ENCODE measurements at regions not wholly inside any gene's neighbourhood (a gene's known extent, or its start where the extent isn't known, plus 50 kb on each side); places are given as distances from the start of the nearest gene placed in this dataset.
A peak's percentile ranks its signal among the peaks of the same experiment; 100 is the strongest.

- peak; percentile 38 for DNase-seq (ENCODE audit: low spot score)
These were observed 746.5 kb upstream of the ADAMTS5 start for GRCh38 chr21:27713154-27714109.

GRCh38 chr21:27704567-27705166, 737.8 kb upstream of the ADAMTS5 start:
- DNase-seq (ENCODE audit: low spot score) = no peak

GRCh38 chr21:27703791-27704190, 736.9 kb upstream of the ADAMTS5 start:
- no peak for DNase-seq (ENCODE audit: low spot score)

GRCh38 chr21:27700974-27701614, 734.2 kb upstream of the ADAMTS5 start:
- DNase-seq (ENCODE audit: low spot score) = peak; percentile 85

GRCh38 chr21:27695246-27695645, 728.4 kb upstream of the ADAMTS5 start:
- DNase-seq (ENCODE audit: low spot score) = no peak

GRCh38 chr21:27694667-27695066, 727.8 kb upstream of the ADAMTS5 start:
- no peak for DNase-seq (ENCODE audit: low spot score)

GRCh38 chr21:27693376-27693775, 726.5 kb upstream of the ADAMTS5 start:
- DNase-seq (ENCODE audit: low spot score) = no peak

GRCh38 chr21:27691516-27691915, 724.6 kb upstream of the ADAMTS5 start:
- DNase-seq (ENCODE audit: low spot score) = no peak

GRCh38 chr21:27691006-27691405, 724.1 kb upstream of the ADAMTS5 start:
- DNase-seq (ENCODE audit: low spot score) = no peak

GRCh38 chr21:27690426-27690825, 723.5 kb upstream of the ADAMTS5 start:
- no peak for DNase-seq (ENCODE audit: low spot score)

GRCh38 chr21:27688773-27689172, 721.9 kb upstream of the ADAMTS5 start:
- no peak for DNase-seq (ENCODE audit: low spot score)

- DNase-seq (ENCODE audit: low spot score) = no peak
These were observed 716.4 kb upstream of the ADAMTS5 start for GRCh38 chr21:27683292-27683691.

GRCh38 chr21:27681841-27682240, 715.0 kb upstream of the ADAMTS5 start:
- DNase-seq (ENCODE audit: low spot score) = no peak

GRCh38 chr21:27681038-27681437, 714.1 kb upstream of the ADAMTS5 start:
- DNase-seq (ENCODE audit: low spot score) = no peak

- no peak for DNase-seq (ENCODE audit: low spot score)
These were observed 713.3 kb upstream of the ADAMTS5 start for GRCh38 chr21:27680181-27680580.

GRCh38 chr21:27678511-27678910, 711.6 kb upstream of the ADAMTS5 start:
- no peak for DNase-seq (ENCODE audit: low spot score)

- DNase-seq (ENCODE audit: low spot score) = no peak
These were observed 710.7 kb upstream of the ADAMTS5 start for GRCh38 chr21:27677546-27677945.

- DNase-seq (ENCODE audit: low spot score) = no peak
These were observed 708.4 kb upstream of the ADAMTS5 start for GRCh38 chr21:27675306-27675705.

GRCh38 chr21:27674041-27674615, 707.2 kb upstream of the ADAMTS5 start:
- DNase-seq (ENCODE audit: low spot score) = no peak

GRCh38 chr21:27673581-27673980, 706.7 kb upstream of the ADAMTS5 start:
- no peak for DNase-seq (ENCODE audit: low spot score)

- no peak for DNase-seq (ENCODE audit: low spot score)
These were observed 704.3 kb upstream of the ADAMTS5 start for GRCh38 chr21:27671207-27671606.

- no peak for DNase-seq (ENCODE audit: low spot score)
These were observed 686.6 kb upstream of the ADAMTS5 start for GRCh38 chr21:27653481-27653880.

All from mucosa of gallbladder (tissue), 1 donor.